Ascending aorta (tissue), 2 donors: ENCODE measurements at regions not wholly inside any gene's neighbourhood (a gene's known extent, or its start where the extent isn't known, plus 50 kb on each side); places are given as distances from the start of the nearest gene placed in this dataset.

ENCODE experiments used
- DNase-seq, 2 donors: peaks; one replicate each; pipeline ENCODE4 v3.0.0-alpha.2; 2019; ENCODE audit warnings: low spot score in 2 of 2
- H3K27ac ChIP-seq, 2 donors: fragments of 200-600 bp; sonication (generic); one replicate each; pipeline ENCODE4 v1.5.1; 2016 to 2017; ENCODE audit warnings: mild to moderate bottlenecking in 1 of 2
- H3K27me3 ChIP-seq: fragments of 200-600 bp; sonication (generic); one replicate; pipeline ENCODE4 v1.5.1; 2017
- H3K36me3 ChIP-seq, 2 donors: fragments of 200-600 bp; sonication (generic); one replicate each; pipeline ENCODE4 v1.5.1; 2016
- H3K4me1 ChIP-seq, 2 donors: fragments of 200-600 bp; sonication (generic); one replicate each; pipeline ENCODE4 v1.5.1; 2016 to 2017; ENCODE audit warnings: mild to moderate bottlenecking in 1 of 2
- H3K4me3 ChIP-seq, 2 donors: fragments of 200-600 bp; sonication (generic); one replicate each; pipeline ENCODE4 v1.5.1; 2016 to 2017; ENCODE audit warnings: mild to moderate bottlenecking in 1 of 2
- H3K9me3 ChIP-seq, 2 donors: fragments of 200-600 bp; sonication (generic); one replicate each; pipeline ENCODE4 v1.5.1; 2016
- intact Hi-C: fragments of 100-400 bp; cut with DNase I; formaldehyde crosslinking; loops from one replicate; pipeline ENCODE4 v1.15.1; 2023
- TF ChIP-seq, protein P1 (sequence below), 3 experiments: fragments of 200-600 bp in 2 of 3; fragments of 450-650 bp in 1 of 3; sonication (generic) in 2 of 3; IDR thresholded peaks; one replicate each; pipeline ENCODE4 v1.5.1; 2016 to 2019; ENCODE audit warnings: antibody characterized with exemption in 3 of 3, mild to moderate bottlenecking in 1 of 3, moderate library complexity in 1 of 3

DNA sequence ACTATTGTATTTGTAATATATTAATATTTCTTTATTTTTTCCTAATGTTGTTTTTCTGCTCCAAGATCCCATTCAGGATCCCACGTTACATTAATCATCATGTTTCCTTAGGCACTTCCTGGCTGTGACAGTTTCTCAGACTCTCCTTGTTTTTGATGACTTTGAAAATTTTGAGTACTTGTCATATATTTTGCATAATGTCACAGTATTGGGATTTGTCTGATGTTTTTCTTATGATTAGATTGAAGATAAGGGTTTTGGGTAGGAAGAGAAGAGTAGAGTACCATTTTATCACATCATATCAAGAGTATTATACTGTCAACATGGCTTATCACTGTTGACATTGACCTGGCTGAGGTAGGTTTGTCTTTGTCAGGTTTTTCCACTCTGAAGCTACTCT, 146.3 kb upstream of the TPK1 start:
- Histone ChIP-seq H3K4me3 (no peak overlapping the region), H3K4me1 (no peaks in the 10 kb centered on the region), H3K36me3 (no peaks in the 10 kb centered on the region), H3K9me3 (no peaks in the 10 kb centered on the region), H3K27me3 (no peaks in the 10 kb centered on the region), H3K27ac (no peak overlapping the region)
- TF ChIP-seq, protein P1, sequence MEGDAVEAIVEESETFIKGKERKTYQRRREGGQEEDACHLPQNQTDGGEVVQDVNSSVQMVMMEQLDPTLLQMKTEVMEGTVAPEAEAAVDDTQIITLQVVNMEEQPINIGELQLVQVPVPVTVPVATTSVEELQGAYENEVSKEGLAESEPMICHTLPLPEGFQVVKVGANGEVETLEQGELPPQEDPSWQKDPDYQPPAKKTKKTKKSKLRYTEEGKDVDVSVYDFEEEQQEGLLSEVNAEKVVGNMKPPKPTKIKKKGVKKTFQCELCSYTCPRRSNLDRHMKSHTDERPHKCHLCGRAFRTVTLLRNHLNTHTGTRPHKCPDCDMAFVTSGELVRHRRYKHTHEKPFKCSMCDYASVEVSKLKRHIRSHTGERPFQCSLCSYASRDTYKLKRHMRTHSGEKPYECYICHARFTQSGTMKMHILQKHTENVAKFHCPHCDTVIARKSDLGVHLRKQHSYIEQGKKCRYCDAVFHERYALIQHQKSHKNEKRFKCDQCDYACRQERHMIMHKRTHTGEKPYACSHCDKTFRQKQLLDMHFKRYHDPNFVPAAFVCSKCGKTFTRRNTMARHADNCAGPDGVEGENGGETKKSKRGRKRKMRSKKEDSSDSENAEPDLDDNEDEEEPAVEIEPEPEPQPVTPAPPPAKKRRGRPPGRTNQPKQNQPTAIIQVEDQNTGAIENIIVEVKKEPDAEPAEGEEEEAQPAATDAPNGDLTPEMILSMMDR (IDR thresholded peaks at IDR 0.05) = no peak
- intact Hi-C loops = no loop called here
- no peak for DNase-seq

DNA sequence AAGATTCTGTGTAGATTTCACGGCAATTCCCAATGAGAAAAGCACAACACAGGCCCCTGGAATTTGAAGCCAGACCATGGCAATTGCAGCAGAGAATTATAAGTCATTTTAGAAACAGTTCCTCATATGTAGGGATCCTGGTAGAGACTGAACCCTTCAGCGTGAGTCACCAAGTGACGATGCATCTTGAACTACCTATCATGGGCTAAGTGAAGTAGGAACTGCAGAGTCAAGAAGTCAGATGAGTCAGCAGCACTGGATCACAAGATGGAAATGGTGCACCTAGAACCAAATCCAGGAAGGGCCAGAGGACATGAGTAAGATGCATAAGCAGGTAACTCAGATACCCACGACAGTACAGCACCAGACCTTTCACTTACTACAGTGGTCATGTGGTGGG, 140.0 kb upstream of the TPK1 start:
- no peak for DNase-seq

DNA sequence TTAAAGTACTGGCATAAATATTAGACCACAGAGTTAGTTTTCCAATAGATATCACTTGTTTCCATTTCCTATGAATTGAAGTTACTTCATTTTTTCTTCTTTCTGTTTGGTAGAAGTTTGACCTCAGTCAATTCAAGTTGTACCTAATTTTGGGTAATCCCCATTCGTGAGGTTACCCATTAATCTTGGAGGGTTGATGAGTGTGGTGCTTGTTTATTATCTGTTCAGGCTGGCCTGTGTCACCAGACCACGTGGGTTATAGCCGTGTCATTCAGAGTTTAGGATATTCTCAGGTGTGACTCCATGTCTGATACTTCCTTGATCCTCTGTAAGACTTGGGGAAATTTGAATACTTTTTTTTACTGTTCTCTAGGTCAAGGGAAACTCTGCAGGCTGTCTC, 133.9 kb upstream of the TPK1 start:
- Histone ChIP-seq H3K27me3 (no peaks in the 10 kb centered on the region), H3K9me3 (no peaks in the 10 kb centered on the region), H3K36me3 (no peaks in the 10 kb centered on the region), H3K4me3 (no peak overlapping the region), H3K27ac (no peak overlapping the region), H3K4me1 (no peaks in the 10 kb centered on the region)
- DNase-seq = no peak
- TF ChIP-seq, protein P1 (IDR thresholded peaks at IDR 0.05) = no peak
- intact Hi-C loops = no loop called here

More for the DNA sequence above, 140.0 kb upstream of the TPK1 start:
- H3K4me1 ChIP-seq = no peaks in the 10 kb centered on the region
- H3K4me3 ChIP-seq = no peak overlapping the region
- no peaks in the 10 kb centered on the region for H3K9me3 ChIP-seq
- TF ChIP-seq, protein P1 (IDR thresholded peaks at IDR 0.05) = no peak
- H3K36me3 ChIP-seq = no peaks in the 10 kb centered on the region
- no peaks in the 10 kb centered on the region for H3K27me3 ChIP-seq
- H3K27ac ChIP-seq = no peak overlapping the region
- intact Hi-C loops = no loop called here

DNA sequence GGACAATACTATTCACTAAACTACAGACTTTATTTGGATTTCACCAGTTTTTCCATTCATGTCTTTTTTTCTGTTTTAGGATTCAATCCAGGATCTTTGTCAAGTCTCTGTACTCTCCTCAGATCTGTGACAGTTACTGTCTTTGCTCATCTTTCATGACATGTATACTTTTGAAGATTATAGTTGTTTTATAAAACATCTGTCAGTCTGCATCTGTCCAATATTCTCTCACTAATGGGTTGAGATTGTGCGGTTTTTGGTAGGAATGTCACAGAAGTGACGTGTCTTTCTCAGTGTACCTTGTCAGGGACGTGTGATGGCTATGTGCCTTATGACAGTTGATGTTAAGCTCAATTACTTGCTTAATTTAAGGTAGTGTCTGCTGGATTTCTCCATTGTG, 124.9 kb upstream of the TPK1 start:
- H3K4me3 ChIP-seq = no peak overlapping the region
- TF ChIP-seq, protein P1 (IDR thresholded peaks at IDR 0.05) = no peak
- no peak for DNase-seq
- no peak overlapping the region for H3K27ac ChIP-seq
- no peaks in the 10 kb centered on the region for H3K4me1 ChIP-seq
- intact Hi-C loops = no loop called here
- H3K36me3 ChIP-seq = no peaks in the 10 kb centered on the region
- H3K27me3 ChIP-seq = no peaks in the 10 kb centered on the region
- H3K9me3 ChIP-seq = no peaks in the 10 kb centered on the region

DNA sequence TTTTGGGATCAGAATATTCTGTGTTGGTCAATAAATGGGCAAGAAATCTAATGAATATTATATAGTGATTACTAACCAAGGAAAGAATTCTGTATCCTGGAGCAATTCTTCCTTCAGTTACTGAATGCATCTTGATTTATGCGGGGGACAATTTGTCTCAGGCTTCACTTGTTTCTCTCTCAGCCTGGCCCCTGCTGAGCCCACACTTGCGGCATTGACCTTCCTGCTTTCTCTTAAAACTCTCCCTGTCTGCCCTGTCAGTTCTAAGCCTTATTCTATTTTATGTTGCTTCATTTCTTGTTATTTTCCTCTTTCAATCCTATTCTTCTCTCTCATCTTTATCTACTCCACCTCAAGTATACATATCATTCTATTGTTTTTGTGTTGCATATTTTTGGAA, 122.1 kb upstream of the TPK1 start:
- no peak overlapping the region for H3K4me3 ChIP-seq
- intact Hi-C loops = no loop called here
- no peaks in the 10 kb centered on the region for H3K4me1 ChIP-seq
- no peaks in the 10 kb centered on the region for H3K27me3 ChIP-seq
- no peak overlapping the region for H3K27ac ChIP-seq
- no peak for DNase-seq
- TF ChIP-seq, protein P1 (IDR thresholded peaks at IDR 0.05) = no peak
- no peaks in the 10 kb centered on the region for H3K36me3 ChIP-seq
- no peaks in the 10 kb centered on the region for H3K9me3 ChIP-seq

DNA sequence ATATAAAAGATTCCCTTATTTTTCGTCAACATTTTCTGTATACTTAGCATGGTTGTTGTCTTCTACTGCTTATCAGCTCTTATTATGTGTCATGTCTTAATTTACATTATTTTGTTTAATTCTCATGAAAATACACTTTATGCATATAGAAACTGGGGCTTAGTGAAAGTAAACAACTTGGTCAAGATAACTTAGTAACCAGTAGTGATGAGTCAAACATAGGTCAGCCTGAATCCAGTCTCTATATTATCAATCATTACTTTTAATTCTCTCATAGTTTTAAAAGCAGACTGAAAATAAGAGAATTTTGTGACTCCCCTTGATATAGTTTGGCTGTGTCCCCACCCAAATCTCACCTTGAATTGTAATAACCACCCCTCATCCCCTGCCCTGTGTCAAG, 119.6 kb upstream of the TPK1 start:
- intact Hi-C loops = no loop called here
- TF ChIP-seq, protein P1 (IDR thresholded peaks at IDR 0.05) = no peak

More for the DNA sequence above, 119.6 kb upstream of the TPK1 start:
- H3K36me3 ChIP-seq = no peaks in the 10 kb centered on the region
- no peaks in the 10 kb centered on the region for H3K27me3 ChIP-seq
- no peak for DNase-seq
- no peaks in the 10 kb centered on the region for H3K9me3 ChIP-seq
- no peak overlapping the region for H3K4me3 ChIP-seq
- H3K27ac ChIP-seq = no peak overlapping the region
- no peaks in the 10 kb centered on the region for H3K4me1 ChIP-seq
